NCI-H1694 treated with DMSO at 0.1 percent for 48 hours (cell line): ENCODE measurements at regions not wholly inside any gene's neighbourhood (a gene's known extent, or its start where the extent isn't known, plus 50 kb on each side); places are given as distances from the start of the nearest gene placed in this dataset.

Experiments
- DNase-seq: peaks from one replicate; lab custom pipeline; 2025; lab: John Stamatoyannopoulos, UW

DNA sequence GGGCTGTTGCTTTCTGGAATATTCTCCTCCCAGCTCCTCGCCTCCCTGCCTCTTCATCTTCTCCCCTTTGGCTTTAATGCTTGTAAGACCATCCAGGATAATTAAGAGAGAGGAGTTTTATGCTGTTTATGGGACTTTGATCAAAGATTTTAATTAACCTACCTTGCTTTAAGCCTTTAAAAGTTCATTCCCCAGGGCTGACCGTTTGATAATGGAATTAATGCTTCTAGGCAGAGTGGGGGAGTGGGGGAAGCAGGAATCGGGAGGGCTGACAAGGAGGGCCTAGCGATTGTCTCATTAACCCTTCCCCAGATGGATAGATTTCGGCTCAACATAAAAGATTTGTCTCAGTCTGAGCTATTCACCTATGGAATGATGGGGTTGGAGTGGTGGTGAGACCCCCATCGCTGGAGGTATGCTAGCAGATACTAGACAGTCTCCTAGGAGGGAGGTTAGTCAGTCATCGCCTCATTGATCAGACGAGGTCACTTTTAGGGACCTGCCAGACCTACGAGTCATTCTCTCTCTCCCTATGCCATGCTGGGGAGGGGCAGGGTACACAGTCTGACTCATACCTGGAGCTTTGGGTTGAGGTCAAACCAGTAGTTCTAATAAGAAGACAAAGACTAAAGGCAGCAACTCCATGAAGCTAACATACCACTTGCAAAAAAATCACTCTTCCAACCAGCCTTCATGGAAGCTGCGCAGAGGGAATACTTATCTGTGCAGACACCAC is 236.6 kb upstream of the NLRP1 start:
- DNase-seq: no peak

DNA sequence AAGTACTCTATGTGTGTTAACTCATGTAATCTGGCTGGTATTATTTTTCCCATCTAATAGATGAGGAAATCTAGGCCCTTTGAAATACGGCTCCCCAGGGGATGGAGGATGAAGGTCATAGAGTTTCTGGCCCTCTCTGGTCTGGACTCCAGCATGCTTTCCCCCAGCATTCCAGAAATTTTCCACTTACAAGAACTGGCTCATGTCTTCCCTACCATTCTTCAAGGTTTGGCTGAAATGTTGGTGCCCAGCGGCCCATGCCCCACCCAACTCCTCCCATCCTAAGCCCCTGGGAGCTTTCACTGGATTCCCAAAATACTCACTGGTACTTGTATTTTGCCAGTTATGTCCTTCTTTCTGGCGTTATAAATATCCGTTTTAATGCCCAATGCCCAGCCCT is 237.5 kb upstream of the NLRP1 start:
- no peak for DNase-seq

DNA sequence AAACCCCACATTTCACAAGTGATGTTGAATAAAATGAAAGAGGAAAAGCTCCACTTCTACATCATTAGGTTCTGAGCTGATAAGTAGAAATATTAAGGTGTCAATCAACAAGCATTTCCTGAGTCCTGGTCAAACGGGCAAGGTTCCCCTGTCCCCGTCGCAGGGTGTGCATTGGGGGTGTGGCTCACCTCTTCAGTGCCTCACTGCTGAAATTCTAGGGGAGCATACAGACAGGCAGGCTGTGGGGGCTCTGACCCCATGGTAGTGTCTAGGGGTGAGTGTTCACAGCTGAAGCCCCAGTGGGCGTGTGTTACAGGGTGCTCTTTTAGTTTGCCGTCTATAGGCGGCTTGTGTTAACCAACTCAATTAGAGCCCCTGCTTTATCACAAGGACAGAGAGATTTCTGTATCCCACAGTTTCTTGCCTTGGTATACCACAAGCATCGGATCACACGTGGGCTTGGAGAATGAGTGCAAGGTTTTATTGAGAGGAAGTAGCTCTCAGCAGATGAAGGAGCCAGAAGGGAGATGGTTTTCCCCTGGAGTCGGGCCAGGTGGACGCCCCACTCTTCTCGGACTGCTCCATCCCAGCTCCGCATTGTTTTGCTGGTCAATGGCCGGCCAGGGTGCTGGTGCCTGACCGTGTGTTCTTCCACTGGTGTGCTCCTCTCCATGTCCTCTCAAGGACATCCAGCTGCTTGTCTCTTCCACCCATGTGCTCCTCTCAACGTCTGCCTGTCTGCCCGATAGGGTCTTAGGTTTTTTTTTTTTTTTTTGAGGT is 238.2 kb upstream of the NLRP1 start:
- no peak for DNase-seq

DNA sequence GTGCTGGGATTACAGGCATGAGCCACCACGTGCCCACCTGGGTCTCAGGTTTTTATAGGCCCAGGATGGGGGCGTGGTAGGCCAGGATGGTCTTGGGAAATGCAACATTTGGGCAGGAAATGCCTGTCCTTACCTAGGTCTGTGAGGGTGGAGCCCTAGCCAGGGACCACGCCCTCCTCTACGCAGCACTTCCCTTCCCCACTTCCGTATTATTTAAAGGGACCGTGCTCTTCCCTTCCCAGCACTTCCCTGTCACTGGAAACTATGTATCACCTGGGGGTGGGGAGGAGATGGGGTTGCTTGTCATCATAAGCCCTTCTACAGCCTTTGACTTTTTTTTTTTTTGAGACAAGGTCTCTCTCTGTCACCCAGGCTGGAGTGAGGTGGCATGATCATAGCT is 238.9 kb upstream of the NLRP1 start:
- no peak for DNase-seq

DNA sequence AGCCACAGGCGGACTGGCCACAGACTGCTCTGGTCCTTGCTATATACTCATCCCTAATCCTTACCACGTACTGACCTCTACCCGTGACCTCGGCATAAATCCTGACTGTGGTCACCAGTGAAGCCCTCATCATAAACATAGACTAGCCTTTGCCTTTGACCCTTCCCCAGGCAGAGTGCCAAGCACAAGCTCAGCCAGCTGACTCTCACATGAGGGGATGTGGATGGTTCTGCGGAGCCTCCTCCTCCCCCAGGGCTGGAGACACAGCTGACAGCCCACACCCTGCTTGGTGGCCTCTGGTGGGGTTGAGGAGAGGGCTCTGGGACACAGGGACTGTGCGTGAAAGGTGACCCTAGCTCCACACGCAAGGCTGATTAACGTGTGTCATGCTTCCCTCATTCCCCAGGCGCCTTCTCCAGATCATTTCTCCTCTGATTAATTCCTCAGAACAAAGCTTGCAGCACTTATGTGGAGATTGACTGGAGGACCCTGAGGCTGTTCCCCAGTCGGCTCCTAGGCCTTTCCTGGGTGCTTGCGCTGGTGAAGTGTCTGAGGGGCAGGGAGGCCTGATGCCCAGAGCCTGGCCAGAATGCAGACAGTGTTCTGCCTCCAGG is 241.5 kb upstream of the NLRP1 start:
- DNase-seq: no peak

DNA sequence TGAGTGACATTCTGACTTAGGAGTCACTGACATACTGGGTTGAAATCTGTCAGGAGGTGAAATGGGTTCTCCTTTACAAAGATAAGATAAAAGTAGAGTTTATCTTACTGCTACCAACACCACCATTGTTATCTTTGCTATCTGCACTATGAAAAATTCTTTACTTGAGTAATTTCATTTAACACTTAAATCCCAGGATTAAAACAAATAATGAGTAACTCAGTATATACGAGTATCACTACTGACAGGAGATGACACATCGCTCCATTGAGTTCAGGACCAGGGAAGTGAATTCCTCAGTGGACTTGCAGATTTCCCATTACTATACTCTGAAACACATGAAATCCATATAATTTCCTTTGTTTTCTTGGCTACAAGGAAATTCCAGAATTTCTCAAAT is 242.1 kb upstream of the NLRP1 start:
- no peak for DNase-seq

DNA sequence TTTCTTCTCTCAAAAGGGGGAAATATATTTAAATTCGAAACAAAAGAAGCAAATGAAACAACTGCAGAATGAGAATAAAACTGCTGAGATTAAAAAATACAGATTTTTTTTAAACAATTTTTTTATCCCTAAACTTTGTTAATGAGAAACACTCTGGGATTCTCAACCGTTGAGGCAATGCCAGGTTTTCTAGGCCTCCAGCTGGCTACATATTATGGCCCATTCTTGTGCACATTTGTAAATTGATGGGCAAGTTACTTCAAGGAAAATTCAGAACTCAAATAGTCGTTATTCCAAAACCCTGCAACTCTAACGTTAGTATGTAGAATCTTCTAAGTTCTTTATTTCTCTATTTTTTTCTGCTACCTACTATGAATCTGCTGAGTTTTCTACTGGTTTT is 239.3 kb upstream of the WSCD1 start:
- no peak for DNase-seq

DNA sequence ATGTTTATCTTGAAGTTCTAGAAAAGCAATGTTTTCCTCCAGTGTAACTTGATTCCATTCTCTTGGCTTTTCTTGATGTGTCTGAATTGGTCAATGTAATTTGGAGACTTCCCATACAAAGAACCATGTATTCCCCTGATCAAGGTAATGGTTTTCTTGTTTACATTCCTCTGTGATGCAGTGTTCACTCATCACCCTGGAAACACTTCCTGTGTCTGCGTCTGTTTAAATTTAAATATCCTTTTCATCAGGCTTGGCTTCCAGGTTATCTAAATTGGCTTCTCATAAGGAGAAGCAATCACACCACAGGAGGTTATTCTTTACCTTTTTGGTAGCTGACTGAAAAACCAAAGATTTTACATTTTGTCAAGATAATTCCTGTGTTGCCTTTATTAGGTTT is 237.3 kb upstream of the WSCD1 start:
- no peak for DNase-seq

DNA sequence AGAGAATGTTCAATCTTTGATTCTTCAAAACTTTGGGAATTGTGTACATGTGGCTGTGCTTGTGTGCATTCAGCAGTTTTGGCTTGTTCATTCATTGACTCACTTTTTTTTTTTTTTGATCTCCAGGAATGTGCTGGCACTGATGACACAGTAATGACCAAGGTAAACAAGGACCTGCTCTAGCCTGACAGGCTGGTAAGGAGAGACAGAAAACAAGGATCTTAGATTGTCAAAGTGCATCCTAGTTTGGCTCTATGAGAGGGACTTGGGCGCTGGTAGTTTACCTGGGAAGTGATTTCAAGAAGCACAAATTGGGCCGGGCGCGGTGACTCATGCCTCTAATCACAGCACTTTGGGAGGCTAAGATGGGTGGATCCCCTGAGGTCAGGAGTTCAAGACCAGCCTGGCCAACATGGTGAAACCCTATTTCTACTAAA is 233.1 kb upstream of the WSCD1 start:
- DNase-seq: no peak

DNA sequence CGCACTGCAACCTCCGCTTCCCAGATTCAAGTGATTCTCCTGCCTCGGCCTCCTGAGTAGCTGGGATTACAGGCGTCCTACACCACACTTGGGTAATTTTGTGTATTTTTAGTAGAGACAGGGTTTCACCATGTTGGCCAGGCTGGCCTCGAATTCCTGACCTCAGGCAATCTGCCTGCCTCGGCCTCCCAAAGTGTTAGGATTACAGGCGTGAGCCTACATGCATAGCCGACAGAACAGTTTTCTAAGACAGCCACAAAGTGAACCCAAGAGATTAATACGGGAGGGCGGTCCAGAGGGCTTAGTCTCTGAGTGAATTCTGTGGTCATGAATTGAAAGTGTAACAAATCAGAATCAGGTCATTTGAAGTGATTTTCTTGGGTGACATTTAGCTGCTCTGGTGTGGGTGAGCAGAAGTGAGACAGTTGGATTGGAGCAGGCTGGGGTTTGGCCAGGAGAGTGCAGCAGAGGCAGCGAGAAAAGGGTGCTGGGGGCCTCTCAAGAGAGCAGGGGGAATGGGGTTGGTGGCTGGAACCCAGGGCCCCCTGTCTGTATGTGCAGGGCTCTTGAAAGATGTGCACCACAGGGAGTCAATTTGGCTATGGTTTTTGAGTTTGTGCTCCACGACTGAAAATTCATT is 231.4 kb upstream of the WSCD1 start:
- DNase-seq: no peak

DNA sequence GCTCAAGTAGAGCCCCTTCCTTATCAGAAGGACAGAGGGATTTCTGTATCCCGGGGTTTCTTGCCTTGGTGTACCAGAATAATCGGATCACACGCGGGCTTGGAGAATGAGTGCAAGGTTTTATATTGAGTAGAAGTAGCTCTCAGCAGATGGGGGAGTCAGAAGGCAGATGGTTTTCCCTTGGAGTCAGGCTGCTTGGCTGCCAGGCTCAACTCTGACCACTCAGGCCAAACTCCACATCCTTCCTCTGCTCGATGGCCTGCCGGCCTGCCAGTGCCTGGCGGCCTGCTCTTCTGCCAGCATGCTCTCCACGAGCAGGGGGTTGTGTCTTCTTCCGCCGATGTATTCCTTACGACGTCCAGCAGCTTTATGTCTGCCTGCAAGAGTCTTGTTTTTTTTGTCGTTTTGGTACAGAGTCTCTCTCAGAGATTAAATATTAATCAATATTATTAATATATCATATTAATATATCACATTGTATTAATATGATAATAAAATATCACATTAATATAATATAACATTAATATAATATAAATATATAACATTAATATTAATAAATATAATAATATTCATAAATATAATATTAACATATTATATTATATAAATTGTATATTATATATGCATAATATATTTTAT is 229.2 kb upstream of the WSCD1 start:
- no peak for DNase-seq

DNA sequence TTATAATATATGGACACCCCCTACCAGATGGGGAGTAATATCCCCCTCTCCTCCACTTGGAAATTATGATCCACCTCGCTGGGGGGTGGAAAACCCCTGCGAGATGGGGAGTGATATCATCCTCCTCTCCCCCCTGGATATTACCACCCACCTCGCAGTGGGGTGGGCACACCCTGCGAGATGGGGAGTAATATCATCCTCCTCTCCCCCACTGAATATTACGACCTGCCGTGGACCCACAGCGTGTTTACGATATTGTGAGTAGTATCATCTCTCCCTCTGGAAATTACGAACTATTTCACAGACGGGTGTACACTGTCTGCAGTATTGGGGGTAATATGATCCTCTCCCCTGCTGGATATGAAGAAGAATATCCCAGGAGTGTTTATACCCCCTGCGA is 228.3 kb upstream of the WSCD1 start:
- DNase-seq: no peak

DNA sequence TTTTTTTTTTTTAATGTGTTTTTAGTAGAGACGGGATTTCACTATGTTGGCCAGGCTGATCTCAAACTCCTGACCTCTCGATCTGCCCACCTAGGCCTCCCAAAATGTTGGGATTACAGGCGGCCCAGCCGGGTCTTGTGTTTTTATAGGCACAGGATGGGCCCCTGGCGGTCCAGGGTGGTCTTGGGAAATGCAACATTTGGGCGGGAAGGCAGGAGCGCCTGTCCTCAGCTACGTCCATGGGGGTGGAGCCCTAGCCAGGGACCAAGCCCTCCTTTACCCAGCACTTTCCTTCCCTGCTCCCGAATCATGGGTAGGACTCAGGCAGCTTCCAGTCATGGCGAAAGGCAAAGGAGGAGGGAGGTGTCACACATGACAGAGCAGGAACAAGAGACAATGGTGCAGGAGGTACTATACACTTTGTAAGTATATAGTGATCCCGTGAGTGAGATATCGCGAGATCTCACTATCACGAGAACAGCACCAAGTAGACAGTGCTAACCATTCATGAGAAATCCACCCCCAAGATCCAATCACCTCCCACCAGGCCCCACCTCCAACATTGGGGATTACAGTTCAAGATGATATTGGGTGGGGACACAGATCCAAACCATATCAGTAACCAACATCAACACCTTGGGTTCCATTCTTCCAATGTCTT is 226.7 kb upstream of the WSCD1 start:
- DNase-seq: no peak

DNA sequence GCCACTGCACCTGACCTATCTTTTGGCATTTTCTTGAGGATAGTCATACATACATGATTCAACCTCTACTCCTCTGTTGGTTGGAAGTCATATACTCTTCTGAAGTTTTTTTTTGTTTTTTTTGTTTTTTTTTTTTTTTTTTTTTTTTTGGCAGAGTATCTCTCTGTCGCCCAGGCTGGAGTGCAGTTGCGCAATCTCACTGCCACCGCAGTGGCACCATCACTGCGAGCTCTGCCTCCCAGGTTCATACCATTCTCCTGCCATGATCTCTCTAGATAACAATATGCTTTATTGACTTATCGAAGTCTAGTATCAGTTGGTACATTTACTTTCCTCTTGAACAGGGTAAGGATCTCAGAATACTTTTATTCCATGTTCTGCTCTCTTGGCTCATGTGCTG is 224.2 kb upstream of the WSCD1 start:
- no peak for DNase-seq

DNA sequence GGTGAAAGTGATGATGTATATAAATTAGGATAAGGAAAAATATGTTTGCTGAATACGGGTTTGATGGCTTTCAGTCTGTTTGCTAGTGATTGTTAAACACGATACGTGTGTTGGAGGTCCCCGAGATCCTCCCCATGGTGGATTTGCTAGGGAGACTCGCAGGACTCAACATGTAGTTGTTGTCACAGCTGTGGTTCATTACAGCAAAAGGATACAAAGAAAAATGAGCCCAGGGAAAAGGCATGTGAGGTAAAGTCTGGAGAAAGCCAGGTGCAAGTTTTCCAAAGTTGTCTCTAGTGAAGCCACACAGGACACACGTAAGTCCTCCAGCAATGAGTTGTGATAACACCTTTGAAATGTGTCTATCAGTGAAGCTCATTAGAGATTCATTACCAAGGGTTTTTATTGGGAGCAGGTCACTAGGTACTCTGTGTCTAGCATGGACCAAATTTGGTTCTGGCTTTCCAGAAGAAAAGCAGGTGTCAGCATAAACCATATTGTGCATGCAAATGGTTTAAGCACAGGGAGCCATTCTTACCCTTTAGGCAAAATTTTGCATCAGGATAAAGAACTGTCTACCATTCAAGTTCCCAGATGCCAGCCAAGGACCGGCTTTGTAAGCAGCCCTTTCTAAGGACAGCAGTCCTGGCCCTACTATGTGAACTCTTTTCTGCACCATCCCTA is 215.2 kb upstream of the WSCD1 start:
- DNase-seq: no peak

DNA sequence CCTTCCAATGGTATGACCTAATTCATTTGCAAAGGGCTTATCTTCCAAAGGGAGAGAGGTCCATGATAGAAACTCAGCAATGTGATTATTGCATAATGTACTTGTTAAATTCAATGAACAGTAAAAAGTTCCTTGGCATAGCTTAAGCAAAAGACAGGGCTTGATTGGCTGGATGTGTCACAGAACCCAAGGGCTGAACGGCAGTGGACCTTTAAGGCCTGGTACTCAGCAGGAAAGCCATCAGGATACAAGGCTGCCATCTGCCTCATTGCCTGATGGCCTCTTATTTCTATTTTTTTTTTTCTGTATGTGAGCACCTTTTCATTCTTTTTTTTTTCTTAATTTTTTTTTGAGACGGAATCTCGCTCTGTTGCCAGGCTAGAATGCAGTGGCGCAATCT is 208.9 kb upstream of the WSCD1 start:
- DNase-seq: no peak

DNA sequence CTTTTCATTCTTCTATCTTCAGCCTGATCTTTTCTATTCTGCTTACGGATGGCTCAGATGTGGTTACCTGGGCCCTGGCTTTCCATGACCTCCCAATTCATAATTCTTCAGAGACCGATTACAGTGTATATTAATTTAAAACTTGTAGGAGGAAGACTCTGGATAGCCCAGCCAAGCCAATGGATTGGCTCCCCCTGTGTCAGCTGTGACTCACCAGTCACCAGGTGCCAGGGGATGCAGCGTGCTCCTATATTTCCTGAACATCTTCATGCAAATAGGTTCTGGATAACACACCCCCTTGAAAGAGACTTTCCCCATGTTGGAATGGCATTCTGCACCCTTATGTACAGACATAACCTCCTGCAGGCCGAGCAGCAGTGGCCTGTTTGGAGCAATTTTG is 208.3 kb upstream of the WSCD1 start:
- DNase-seq: no peak

DNA sequence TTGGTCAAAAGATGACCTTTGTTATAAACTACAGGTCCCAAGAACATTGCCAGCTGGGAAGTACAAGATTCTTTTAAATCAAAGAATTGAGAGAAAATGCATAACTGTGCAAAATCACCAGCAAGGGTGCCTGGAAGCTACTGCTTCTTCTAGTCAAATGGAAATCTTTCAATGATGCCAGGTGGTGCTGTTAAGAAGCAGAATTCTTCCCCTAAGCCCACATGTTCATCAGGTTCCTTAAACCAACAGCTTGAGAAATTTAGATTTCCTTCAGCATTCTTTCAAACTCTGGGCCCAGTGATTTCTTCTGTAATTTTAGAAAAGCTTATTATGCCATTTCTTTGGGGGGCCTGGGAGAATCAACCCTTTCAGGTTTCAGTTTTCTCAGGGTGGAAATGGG is 207.8 kb upstream of the WSCD1 start:
- no peak for DNase-seq

DNA sequence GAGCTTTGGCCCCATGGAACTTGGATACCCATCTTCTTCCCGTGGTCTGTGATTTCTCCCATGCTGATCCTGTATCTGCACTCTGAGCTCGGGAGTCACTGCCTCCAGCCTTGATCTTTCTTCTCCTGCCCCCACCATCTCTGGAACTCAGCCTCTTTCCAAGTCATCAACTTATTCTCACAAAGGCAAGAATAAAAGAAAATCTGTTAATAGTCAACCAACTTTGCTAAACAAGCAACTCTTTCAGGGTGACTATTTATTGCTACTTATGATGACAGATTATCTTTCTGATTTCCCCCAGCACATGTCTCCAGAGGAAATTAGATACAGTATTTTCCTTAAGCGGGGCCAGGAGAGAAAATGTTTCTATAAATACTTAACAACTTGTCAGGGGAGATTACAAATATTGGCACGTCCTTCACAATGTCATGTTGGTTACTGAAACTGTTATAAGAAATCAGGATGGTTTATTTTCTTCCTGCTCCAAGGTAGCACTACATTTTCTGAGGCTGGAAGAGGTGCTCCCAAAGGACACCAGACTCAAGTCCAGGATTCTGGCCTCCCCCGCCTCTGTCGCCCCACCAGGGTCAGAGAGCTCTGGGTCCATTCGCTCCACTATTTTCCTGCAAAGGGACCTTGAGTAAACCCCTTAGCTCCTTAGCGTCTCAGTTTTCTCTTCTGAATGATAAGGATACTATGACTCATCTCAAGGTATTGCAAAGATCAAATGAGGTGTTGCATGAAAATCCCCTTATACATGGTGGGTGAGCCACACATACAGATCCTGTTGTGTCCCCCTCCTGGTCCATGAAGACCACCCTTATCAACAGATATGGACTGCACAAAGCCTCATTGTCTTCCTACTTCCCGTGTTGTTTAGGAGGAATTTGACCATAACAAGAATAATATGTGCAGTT is 205.2 kb upstream of the WSCD1 start:
- DNase-seq: no peak

DNA sequence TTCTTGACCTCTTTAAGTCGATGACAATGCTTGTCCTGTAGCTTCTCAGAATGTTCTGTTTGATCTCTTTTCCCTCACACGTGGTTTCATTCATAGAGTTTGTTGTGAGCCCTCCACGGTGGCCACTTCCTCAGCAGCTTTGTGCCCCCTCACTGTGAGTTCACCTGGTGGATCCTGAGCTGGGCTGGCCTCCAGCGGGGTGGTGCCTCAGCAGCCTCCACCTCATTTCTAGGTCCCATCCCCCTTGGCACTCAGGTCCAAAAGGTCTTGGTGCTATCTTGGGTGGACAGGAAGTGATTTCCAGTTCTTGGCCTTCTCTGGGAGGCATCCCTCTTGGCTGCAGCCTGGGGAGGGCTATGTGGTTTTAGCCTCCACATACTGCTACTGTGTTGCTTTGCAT is 203.2 kb upstream of the WSCD1 start:
- DNase-seq: no peak
